ENCODE measurements at regions not wholly inside any gene's neighbourhood (a gene's known extent, or its start where the extent isn't known, plus 50 kb on each side); places are given as distances from the start of the nearest gene placed in this dataset.

DNA sequence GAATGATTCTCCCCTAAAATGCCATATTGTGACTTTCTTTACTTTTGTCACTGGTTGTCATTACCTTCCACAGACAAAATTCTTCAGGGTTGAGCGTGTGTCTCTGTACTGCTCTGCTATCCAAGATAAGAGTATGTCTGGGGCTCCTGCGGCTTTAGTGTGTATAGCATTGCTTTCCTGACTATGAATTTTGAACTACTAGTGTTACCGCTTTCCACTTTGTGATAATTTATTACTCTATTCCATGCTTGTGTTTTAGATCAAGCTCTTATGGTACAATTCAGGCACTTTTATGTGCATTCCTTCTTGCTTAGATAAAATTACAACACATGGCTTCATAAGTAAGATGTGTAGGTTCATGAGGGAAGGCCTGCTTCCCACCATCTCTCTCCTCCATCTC is 51.5 kb upstream of the MEF2C start:
- TF ChIP-seq REST (IDR thresholded peaks at IDR 0.05; ENCODE audit: insufficient replicate concordance, low read depth) = no peak
- TF ChIP-seq, protein P1, sequence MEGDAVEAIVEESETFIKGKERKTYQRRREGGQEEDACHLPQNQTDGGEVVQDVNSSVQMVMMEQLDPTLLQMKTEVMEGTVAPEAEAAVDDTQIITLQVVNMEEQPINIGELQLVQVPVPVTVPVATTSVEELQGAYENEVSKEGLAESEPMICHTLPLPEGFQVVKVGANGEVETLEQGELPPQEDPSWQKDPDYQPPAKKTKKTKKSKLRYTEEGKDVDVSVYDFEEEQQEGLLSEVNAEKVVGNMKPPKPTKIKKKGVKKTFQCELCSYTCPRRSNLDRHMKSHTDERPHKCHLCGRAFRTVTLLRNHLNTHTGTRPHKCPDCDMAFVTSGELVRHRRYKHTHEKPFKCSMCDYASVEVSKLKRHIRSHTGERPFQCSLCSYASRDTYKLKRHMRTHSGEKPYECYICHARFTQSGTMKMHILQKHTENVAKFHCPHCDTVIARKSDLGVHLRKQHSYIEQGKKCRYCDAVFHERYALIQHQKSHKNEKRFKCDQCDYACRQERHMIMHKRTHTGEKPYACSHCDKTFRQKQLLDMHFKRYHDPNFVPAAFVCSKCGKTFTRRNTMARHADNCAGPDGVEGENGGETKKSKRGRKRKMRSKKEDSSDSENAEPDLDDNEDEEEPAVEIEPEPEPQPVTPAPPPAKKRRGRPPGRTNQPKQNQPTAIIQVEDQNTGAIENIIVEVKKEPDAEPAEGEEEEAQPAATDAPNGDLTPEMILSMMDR (IDR thresholded peaks at IDR 0.05; ENCODE audit: insufficient read depth, low read length) = no peak
- TF ChIP-seq POLR2AphosphoS5 (IDR thresholded peaks at IDR 0.05; ENCODE audit: low read depth) = no peak
- TF ChIP-seq GABPA (IDR thresholded peaks at IDR 0.05; ENCODE audit: low read depth) = no peak
